Gastrocnemius medialis (tissue), 4 donors: ENCODE measurements at regions not wholly inside any gene's neighbourhood (a gene's known extent, or its start where the extent isn't known, plus 50 kb on each side); places are given as distances from the start of the nearest gene placed in this dataset.

Source experiments
- ATAC-seq, 2 donors: fragments of 150-250 bp; one replicate each; pipeline ENCODE4 v1.9.1; 2016
- DNase-seq, 2 donors: peaks; one replicate each; pipeline ENCODE4 v3.0.0-alpha.2; 2019
- H3K27ac ChIP-seq, 4 donors: fragments of 200-600 bp; sonication (generic); 1 replicate in 1 of 4; 2 replicates in 3 of 4; pipeline ENCODE4 v1.5.1; 2016 to 2018; ENCODE audit warnings: mild to moderate bottlenecking in 2 of 4, moderate library complexity in 1 of 4
- H3K27me3 ChIP-seq, 3 donors: fragments of 200-600 bp; sonication (generic) in 2 of 3; 1 replicate in 1 of 3; 2 replicates in 2 of 3; pipeline versions ENCODE4 v1.5.1 to v1.6.0; 2016 to 2019; ENCODE audit warnings: mild to moderate bottlenecking in 1 of 3, moderate library complexity in 1 of 3
- H3K36me3 ChIP-seq, 2 donors: fragments of 200-600 bp; sonication (generic) in 1 of 2; one replicate each; pipeline ENCODE4 v1.5.1; 2017 to 2018
- H3K4me1 ChIP-seq, 2 donors: fragments of 200-600 bp; sonication (generic) in 1 of 2; one replicate each; pipeline ENCODE4 v1.5.1; 2016 to 2017; ENCODE audit warnings: mild to moderate bottlenecking in 2 of 2
- H3K4me3 ChIP-seq, 4 donors: fragments of 200-600 bp; sonication (generic) in 3 of 4; 1 replicate in 1 of 4; 2 replicates in 3 of 4; pipeline ENCODE4 v1.5.1; 2016 to 2019; ENCODE audit warnings: mild to moderate bottlenecking in 2 of 4
- H3K9me3 ChIP-seq, 3 donors: fragments of 200-600 bp; sonication (generic) in 2 of 3; 1 replicate in 1 of 3; 2 replicates in 2 of 3; pipeline ENCODE4 v1.5.1; 2016 to 2019
- POLR2A ChIP-seq, 2 donors: fragments of 450-650 bp; IDR thresholded peaks; one replicate each; pipeline ENCODE4 v1.6.1; 2017; ENCODE audit warnings: antibody characterized with exemption in 2 of 2, mild to moderate bottlenecking in 2 of 2, moderate library complexity in 2 of 2
- in situ Hi-C, 4 donors: fragments of 200-750 bp; cut with MboI; loops; one replicate each; pipeline versions ENCODE4 v1.15.0 to v1.8.0; 2017; ENCODE audit warnings: low sequenced_read_pairs in 4 of 4
- intact Hi-C: fragments of 100-400 bp; cut with DNase I; formaldehyde crosslinking; loops from one replicate; pipeline ENCODE4 v1.15.1; 2023; ENCODE audit warnings: low total_unique reads
- TF ChIP-seq, protein P1 (sequence below), 5 experiments: fragments of 450-650 bp in 3 of 5; fragments of 200-600 bp in 2 of 5; sonication (generic) in 2 of 5; IDR thresholded peaks in 4 of 5; conservative IDR thresholded peaks in 1 of 5; 1 replicate in 4 of 5; 2 replicates in 1 of 5; pipeline ENCODE4 v1.5.1; 2016 to 2019; ENCODE audit warnings: antibody characterized with exemption in 5 of 5, mild to moderate bottlenecking in 3 of 5, moderate library complexity in 3 of 5

DNA sequence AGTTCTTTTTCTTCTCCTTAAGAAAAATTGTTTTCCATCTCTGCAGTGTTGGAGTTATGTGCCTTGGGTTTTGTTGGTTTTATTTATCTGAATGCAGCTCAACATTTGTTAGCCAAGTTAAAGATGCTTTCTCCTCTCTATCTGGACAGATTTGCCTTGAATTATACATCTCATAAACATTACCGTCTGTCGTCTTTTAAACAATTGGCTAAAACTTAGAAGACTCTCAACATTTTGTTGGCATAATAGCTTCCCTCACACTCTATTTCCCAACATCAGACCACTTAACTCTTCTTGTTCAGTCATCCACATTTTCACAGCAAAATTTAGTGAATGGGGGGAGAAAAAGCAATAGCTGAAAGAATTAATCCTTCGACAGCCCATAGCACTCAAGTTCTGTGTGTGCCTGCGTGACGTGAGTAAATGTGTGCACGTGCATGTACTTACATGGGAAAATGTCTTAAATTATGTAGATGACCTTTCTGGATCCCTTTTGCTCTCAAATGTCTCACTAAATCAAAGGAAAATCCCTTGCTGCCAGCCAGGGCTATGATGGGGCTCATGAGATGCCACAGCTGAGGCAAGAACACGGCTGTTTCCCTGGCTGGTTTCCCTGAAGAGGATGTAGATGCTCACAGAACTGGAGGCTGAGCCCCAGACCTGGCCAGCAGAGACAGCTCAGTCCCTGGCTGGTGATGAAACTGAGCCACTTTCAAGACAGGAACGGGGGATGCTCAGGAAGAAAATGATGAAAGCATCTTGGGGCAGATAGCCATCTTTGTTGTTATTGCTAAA is 382.2 kb downstream of the FBXW7 start:
- intact Hi-C loops: no loop called here
- in situ Hi-C loops: no loop called here
- TF ChIP-seq POLR2A (IDR thresholded peaks at IDR 0.05): no peak
- TF ChIP-seq, protein P1, sequence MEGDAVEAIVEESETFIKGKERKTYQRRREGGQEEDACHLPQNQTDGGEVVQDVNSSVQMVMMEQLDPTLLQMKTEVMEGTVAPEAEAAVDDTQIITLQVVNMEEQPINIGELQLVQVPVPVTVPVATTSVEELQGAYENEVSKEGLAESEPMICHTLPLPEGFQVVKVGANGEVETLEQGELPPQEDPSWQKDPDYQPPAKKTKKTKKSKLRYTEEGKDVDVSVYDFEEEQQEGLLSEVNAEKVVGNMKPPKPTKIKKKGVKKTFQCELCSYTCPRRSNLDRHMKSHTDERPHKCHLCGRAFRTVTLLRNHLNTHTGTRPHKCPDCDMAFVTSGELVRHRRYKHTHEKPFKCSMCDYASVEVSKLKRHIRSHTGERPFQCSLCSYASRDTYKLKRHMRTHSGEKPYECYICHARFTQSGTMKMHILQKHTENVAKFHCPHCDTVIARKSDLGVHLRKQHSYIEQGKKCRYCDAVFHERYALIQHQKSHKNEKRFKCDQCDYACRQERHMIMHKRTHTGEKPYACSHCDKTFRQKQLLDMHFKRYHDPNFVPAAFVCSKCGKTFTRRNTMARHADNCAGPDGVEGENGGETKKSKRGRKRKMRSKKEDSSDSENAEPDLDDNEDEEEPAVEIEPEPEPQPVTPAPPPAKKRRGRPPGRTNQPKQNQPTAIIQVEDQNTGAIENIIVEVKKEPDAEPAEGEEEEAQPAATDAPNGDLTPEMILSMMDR (IDR thresholded peaks at IDR 0.05 in 4 of 5, conservative IDR thresholded peaks at IDR 0.05 in 1 of 5): no peak
- H3K4me1 ChIP-seq: no peaks in the 10 kb centered on the region
- H3K36me3 ChIP-seq: no peaks in the 10 kb centered on the region
- DNase-seq (no peak), ATAC-seq (no peak)
- H3K4me3 ChIP-seq: no peak overlapping the region
- no peaks in the 10 kb centered on the region for H3K9me3 ChIP-seq
- no peaks in the 10 kb centered on the region for H3K27me3 ChIP-seq
- no peak overlapping the region for H3K27ac ChIP-seq

GRCh38 chr4:152150214-152150613 is 385.7 kb downstream of the FBXW7 start:
- peaks cover 0 to 5% (median 0%) of the 10 kb centered on the region in 3 donors for H3K9me3 ChIP-seq
- H3K27me3 ChIP-seq: no peaks in the 10 kb centered on the region
- no peak overlapping the region for H3K27ac ChIP-seq
- H3K4me1 ChIP-seq: no peaks in the 10 kb centered on the region
- DNase-seq: no peak
- no peak for ATAC-seq
- H3K36me3 ChIP-seq: no peaks in the 10 kb centered on the region
- no peak overlapping the region for H3K4me3 ChIP-seq
- no peak for TF ChIP-seq POLR2A (IDR thresholded peaks at IDR 0.05)
- TF ChIP-seq, protein P1 (IDR thresholded peaks at IDR 0.05 in 4 of 5, conservative IDR thresholded peaks at IDR 0.05 in 1 of 5): no peak
- intact Hi-C loops (no loop called here), in situ Hi-C loops (no loop called here)

DNA sequence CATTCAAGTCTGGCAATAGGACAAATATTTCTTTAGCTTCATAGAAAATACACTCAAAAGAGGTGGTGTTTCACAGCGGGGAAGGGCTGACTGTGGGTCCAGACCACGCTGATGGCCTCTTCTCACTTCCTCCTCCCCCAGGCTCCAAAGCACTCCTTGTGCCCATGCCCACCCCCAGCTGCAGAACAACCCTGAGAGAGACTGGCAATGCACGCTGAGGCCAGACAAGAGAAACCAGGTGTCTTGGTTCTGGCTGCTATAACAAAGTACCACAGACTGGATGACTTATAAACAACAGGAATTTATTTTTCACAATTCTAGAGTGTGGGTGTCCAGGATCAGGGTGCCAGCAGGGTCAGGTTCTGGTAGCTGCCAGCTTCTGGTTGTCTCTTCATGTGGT is 386.1 kb downstream of the FBXW7 start:
- no peak for ATAC-seq
- in situ Hi-C loops: no loop called here
- TF ChIP-seq POLR2A (IDR thresholded peaks at IDR 0.05): no peak
- TF ChIP-seq, protein P1 (IDR thresholded peaks at IDR 0.05 in 4 of 5, conservative IDR thresholded peaks at IDR 0.05 in 1 of 5): no peak
- no peaks in the 10 kb centered on the region for H3K4me1 ChIP-seq
- peaks cover 0 to 5% (median 0%) of the 10 kb centered on the region in 3 donors for H3K9me3 ChIP-seq
- H3K4me3 ChIP-seq: no peak overlapping the region
- no peaks in the 10 kb centered on the region for H3K36me3 ChIP-seq
- no peak for DNase-seq
- no peak overlapping the region for H3K27ac ChIP-seq
- intact Hi-C loops: no loop called here
- H3K27me3 ChIP-seq: no peaks in the 10 kb centered on the region

- Histone ChIP-seq H3K9me3 (peaks cover 0 to 5% (median 0%) of the 10 kb centered on the region in 3 donors), H3K4me3 (no peak overlapping the region), H3K36me3 (no peaks in the 10 kb centered on the region), H3K27me3 (no peaks in the 10 kb centered on the region), H3K27ac (no peak overlapping the region), H3K4me1 (no peaks in the 10 kb centered on the region)
- in situ Hi-C loops: no loop called here
- TF ChIP-seq, protein P1 (IDR thresholded peaks at IDR 0.05 in 4 of 5, conservative IDR thresholded peaks at IDR 0.05 in 1 of 5): no peak
- no peak for TF ChIP-seq POLR2A (IDR thresholded peaks at IDR 0.05)
- intact Hi-C loops: no loop called here
- DNase-seq (no peak), ATAC-seq (no peak)
Observed at GRCh38 chr4:152148057-152148456, 387.2 kb upstream of the GATB start.
